ENCODE measurements at regions not wholly inside any gene's neighbourhood (a gene's known extent, or its start where the extent isn't known, plus 50 kb on each side); places are given as distances from the start of the nearest gene placed in this dataset.

DNA sequence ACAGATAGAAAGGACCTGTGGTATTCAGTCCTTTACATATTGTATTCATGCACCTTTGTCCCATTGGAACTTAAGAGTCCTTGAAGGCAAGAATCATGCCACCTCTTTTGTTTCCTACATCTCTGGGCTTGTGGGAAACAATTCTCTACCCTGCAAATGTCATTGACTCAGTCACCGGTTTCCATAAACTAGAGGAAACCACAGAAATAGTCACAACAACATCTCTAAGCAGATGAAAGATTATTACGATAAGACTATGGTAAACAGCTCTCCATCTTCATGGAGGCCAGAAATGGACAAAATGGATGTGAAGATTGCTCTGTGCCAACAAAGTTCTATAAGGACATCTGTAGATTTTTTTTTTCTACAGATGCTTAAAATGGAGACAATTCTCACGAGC lies 165.5 kb downstream of the PIK3R1 start:
- TF ChIP-seq, protein P1, sequence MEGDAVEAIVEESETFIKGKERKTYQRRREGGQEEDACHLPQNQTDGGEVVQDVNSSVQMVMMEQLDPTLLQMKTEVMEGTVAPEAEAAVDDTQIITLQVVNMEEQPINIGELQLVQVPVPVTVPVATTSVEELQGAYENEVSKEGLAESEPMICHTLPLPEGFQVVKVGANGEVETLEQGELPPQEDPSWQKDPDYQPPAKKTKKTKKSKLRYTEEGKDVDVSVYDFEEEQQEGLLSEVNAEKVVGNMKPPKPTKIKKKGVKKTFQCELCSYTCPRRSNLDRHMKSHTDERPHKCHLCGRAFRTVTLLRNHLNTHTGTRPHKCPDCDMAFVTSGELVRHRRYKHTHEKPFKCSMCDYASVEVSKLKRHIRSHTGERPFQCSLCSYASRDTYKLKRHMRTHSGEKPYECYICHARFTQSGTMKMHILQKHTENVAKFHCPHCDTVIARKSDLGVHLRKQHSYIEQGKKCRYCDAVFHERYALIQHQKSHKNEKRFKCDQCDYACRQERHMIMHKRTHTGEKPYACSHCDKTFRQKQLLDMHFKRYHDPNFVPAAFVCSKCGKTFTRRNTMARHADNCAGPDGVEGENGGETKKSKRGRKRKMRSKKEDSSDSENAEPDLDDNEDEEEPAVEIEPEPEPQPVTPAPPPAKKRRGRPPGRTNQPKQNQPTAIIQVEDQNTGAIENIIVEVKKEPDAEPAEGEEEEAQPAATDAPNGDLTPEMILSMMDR (IDR thresholded peaks at IDR 0.05), result no peak
- no peak for TF ChIP-seq POLR2AphosphoS5 (IDR thresholded peaks at IDR 0.05; ENCODE audit: low read depth, low read length)
- TF ChIP-seq, protein P2, sequence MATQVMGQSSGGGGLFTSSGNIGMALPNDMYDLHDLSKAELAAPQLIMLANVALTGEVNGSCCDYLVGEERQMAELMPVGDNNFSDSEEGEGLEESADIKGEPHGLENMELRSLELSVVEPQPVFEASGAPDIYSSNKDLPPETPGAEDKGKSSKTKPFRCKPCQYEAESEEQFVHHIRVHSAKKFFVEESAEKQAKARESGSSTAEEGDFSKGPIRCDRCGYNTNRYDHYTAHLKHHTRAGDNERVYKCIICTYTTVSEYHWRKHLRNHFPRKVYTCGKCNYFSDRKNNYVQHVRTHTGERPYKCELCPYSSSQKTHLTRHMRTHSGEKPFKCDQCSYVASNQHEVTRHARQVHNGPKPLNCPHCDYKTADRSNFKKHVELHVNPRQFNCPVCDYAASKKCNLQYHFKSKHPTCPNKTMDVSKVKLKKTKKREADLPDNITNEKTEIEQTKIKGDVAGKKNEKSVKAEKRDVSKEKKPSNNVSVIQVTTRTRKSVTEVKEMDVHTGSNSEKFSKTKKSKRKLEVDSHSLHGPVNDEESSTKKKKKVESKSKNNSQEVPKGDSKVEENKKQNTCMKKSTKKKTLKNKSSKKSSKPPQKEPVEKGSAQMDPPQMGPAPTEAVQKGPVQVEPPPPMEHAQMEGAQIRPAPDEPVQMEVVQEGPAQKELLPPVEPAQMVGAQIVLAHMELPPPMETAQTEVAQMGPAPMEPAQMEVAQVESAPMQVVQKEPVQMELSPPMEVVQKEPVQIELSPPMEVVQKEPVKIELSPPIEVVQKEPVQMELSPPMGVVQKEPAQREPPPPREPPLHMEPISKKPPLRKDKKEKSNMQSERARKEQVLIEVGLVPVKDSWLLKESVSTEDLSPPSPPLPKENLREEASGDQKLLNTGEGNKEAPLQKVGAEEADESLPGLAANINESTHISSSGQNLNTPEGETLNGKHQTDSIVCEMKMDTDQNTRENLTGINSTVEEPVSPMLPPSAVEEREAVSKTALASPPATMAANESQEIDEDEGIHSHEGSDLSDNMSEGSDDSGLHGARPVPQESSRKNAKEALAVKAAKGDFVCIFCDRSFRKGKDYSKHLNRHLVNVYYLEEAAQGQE (IDR thresholded peaks at IDR 0.05; ENCODE audit: insufficient read depth in 1 of 2, low read depth in 2 of 2, low read length in 1 of 2), result no peak
- no peak for TF ChIP-seq SIN3A (IDR thresholded peaks at IDR 0.05; ENCODE audit: borderline replicate concordance, insufficient read depth, low read depth, low read length)
